Neutrophil (primary cell): ENCODE measurements at regions not wholly inside any gene's neighbourhood (a gene's known extent, or its start where the extent isn't known, plus 50 kb on each side); places are given as distances from the start of the nearest gene placed in this dataset.

Experiments
- H3K27ac ChIP-seq: fragments of 200-600 bp; sonication (generic); 2 replicates; pipeline ENCODE4 v1.5.1; 2016; ENCODE audit warnings: mild to moderate bottlenecking, moderate library complexity
- H3K27me3 ChIP-seq: fragments of 200-600 bp; sonication (generic); 2 replicates; pipeline ENCODE4 v1.6.0; 2016; ENCODE audit warnings: mild to moderate bottlenecking
- H3K36me3 ChIP-seq: fragments of 200-600 bp; sonication (generic); 2 replicates; pipeline ENCODE4 v1.5.1; 2017
- H3K4me1 ChIP-seq, 2 experiments: fragments of 200-600 bp in 1 of 2; sonication (generic) in 1 of 2; 1 replicate in 1 of 2; 2 replicates in 1 of 2; pipeline versions ENCODE4 v1.5.1 to v1.6.1; 2013 to 2016; ENCODE audit warnings: low read depth in 1 of 2, low read length in 1 of 2, mild to moderate bottlenecking in 1 of 2, moderate library complexity in 1 of 2; ENCODE audit not compliant: control insufficient read depth in 1 of 2, insufficient read depth in 1 of 2
- H3K4me3 ChIP-seq, 2 experiments: fragments of 200-600 bp in 1 of 2; sonication (generic) in 1 of 2; 1 replicate in 1 of 2; 2 replicates in 1 of 2; pipeline ENCODE4 v1.5.1; 2013 to 2016; ENCODE audit warnings: low read depth in 1 of 2, low read length in 1 of 2, mild to moderate bottlenecking in 1 of 2, moderate library complexity in 1 of 2
- H3K9me3 ChIP-seq: fragments of 200-600 bp; sonication (generic); 2 replicates; pipeline ENCODE4 v1.5.1; 2016
- TF ChIP-seq, protein P1 (sequence below): fragments of 200-600 bp; sonication (generic); IDR thresholded peaks from 2 replicates; pipeline ENCODE4 v1.5.1; 2016; ENCODE audit warnings: antibody characterized with exemption

DNA sequence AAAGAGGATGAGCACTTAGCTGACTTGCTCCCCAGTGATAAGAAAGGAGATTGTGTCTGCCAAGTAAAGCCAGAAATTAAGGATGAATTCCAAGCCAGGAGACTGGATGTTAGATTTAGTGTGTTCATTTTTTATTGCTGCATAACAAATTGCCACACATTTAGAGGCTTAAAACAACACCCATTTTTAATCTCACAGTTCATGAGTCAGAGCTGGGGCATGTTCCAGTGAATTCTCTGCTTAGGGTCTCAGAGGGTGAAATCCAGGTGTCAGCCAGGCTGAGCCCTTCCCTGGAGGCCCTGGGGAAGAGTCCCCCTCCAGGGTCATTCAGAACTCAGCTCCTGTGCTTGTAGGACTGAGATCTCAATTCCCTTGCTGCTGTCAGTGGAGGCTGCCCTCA is 352.8 kb downstream of the BUD13 start:
- TF ChIP-seq, protein P1, sequence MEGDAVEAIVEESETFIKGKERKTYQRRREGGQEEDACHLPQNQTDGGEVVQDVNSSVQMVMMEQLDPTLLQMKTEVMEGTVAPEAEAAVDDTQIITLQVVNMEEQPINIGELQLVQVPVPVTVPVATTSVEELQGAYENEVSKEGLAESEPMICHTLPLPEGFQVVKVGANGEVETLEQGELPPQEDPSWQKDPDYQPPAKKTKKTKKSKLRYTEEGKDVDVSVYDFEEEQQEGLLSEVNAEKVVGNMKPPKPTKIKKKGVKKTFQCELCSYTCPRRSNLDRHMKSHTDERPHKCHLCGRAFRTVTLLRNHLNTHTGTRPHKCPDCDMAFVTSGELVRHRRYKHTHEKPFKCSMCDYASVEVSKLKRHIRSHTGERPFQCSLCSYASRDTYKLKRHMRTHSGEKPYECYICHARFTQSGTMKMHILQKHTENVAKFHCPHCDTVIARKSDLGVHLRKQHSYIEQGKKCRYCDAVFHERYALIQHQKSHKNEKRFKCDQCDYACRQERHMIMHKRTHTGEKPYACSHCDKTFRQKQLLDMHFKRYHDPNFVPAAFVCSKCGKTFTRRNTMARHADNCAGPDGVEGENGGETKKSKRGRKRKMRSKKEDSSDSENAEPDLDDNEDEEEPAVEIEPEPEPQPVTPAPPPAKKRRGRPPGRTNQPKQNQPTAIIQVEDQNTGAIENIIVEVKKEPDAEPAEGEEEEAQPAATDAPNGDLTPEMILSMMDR = no peak
- H3K4me1 ChIP-seq = no peaks in the 10 kb centered on the region

DNA sequence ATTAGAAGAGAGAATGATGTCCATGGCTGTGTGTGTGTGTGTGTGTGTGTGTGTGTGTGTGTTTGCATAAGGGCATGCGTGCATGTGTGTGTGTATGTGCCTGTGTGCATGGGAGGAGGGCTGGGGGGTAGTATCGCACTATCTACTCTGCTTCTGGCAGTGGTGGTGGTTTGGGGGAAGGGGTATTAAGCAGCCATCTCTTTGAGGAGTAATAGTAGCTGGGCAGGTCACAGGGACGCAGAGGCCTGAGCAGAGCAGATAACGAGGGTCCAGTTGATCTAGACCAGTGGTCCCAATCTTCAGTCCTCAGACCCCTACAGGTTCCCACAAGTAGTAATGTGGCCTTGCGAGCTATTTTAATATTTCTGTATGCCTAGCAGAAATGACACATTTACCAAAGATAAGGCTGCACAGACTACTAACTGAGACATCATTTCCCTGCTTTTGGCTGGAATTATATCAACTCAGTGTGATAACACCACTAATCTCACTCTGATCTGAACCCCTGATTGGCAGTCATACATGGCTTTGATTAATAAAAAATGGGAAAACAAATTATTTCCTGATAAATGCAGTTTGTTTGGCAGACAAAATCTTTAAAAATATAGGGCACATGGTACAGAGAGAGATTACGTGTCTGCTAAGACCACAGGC is 354.3 kb downstream of the BUD13 start:
- Histone ChIP-seq H3K27me3 (no peaks in the 10 kb centered on the region), H3K9me3 (no peaks in the 10 kb centered on the region), H3K27ac (no peak overlapping the region), H3K4me3 (no peak overlapping the region), H3K4me1 (no peaks in the 10 kb centered on the region), H3K36me3 (no peaks in the 10 kb centered on the region)
- TF ChIP-seq, protein P1 = no peak

More for the DNA sequence above, 352.8 kb downstream of the BUD13 start:
- Histone ChIP-seq H3K4me3 (no peak overlapping the region), H3K27me3 (no peaks in the 10 kb centered on the region), H3K27ac (no peak overlapping the region), H3K36me3 (no peaks in the 10 kb centered on the region), H3K9me3 (no peaks in the 10 kb centered on the region)

DNA sequence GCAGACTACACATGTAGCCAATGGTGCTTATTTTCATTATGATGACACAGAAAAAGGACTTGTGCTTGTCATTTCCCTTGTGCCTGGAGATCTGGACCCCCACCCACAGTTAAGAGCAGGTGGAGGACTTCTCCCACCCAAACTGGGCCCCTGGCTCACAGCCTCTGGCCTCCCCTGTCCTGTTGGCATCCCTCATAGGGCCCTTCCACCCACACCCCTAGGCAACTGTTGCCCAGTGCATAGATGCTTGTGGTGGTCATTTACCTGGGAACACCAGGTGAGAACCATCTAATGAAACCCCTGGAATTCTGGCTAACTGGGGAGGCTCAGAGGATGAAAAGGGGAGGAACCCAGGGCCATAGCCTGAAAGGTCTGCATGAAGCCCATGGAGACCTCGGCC is 355.9 kb downstream of the BUD13 start:
- H3K36me3 ChIP-seq = no peaks in the 10 kb centered on the region
- H3K27ac ChIP-seq = no peak overlapping the region
- no peaks in the 10 kb centered on the region for H3K4me1 ChIP-seq
- no peaks in the 10 kb centered on the region for H3K27me3 ChIP-seq
- H3K4me3 ChIP-seq = no peak overlapping the region
- TF ChIP-seq, protein P1 = no peak
- no peaks in the 10 kb centered on the region for H3K9me3 ChIP-seq

- TF ChIP-seq, protein P1 = no peak
- H3K4me3 ChIP-seq = no peak overlapping the region
- no peaks in the 10 kb centered on the region for H3K4me1 ChIP-seq
- H3K27me3 ChIP-seq = peaks cover 4% of the 10 kb centered on the region
- H3K9me3 ChIP-seq = no peaks in the 10 kb centered on the region
- H3K27ac ChIP-seq = no peak overlapping the region
- H3K36me3 ChIP-seq = no peaks in the 10 kb centered on the region
Measured at GRCh38 chr11:116415095-116415494, 357.7 kb downstream of the BUD13 start.

GRCh38 chr11:116414357-116414880 is 358.4 kb downstream of the BUD13 start:
- Histone ChIP-seq H3K4me3 (no peak overlapping the region), H3K27me3 (peaks cover 4% of the 10 kb centered on the region), H3K36me3 (no peaks in the 10 kb centered on the region), H3K4me1 (no peaks in the 10 kb centered on the region), H3K9me3 (no peaks in the 10 kb centered on the region), H3K27ac (no peak overlapping the region)
- TF ChIP-seq, protein P1 = no peak
